NCI-H146 (cell line): ENCODE measurements at regions not wholly inside any gene's neighbourhood (a gene's known extent, or its start where the extent isn't known, plus 50 kb on each side); places are given as distances from the start of the nearest gene placed in this dataset.
"Not testable (repeated sequence)": the region's sequence is repeated elsewhere in the genome, so short reads cannot be mapped to it uniquely, and the experiment has no call there.

Source experiments
- DNase-seq: peaks from one replicate; lab custom pipeline; 2025; lab: John Stamatoyannopoulos, UW

DNA sequence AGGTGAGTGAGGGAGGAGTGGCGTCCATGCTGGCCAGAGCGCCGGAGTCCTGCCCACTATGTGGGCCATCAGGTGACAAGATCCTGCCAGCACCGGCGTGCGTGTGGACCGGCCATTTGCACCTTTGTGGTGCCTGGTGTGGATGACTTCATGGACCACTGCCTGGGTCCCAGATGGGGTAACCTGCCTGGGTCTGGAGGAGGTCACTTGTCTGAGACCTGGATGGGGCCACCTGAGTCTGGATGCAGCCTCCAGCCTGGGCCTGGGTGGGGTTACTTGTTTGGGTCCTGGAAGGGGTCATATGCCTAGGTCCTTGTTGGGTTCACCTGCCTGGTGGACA is 299.6 kb downstream of the NDUFA10 start:
- DNase-seq = no peak

DNA sequence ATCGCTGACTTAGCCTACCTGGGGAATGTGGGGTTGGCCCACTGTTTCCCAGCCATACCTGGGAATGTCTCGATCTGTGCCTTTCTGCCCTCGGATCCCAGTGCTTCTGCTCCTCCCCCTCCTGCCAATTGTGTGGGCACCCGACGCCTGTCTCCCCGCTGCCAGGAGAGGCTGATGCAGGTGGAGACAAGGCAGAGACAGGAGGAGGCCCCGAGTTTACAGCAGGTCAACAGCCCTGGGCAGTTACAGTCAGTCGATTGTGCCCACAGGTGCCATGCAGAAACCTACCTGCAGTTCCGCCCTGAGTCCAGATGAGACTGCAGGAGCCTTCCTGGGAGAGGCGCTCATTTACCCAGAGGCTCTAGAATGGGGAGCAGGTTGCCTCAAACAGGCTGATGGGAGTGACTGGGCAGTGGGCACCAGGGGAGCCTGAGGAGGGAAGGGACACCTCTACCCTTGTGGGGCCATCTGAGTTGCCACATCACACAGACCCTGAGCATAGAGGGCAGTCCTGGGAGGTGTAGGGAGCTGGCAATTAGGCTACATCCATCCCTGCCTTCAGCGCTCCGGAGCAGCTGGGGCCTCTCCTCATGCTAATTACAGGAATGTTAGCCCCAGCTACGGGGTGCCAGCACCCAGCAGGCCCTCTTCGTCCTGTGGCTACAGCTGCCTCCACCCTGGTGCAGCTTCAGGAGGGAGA is 300.1 kb downstream of the NDUFA10 start:
- no peak for DNase-seq

DNA sequence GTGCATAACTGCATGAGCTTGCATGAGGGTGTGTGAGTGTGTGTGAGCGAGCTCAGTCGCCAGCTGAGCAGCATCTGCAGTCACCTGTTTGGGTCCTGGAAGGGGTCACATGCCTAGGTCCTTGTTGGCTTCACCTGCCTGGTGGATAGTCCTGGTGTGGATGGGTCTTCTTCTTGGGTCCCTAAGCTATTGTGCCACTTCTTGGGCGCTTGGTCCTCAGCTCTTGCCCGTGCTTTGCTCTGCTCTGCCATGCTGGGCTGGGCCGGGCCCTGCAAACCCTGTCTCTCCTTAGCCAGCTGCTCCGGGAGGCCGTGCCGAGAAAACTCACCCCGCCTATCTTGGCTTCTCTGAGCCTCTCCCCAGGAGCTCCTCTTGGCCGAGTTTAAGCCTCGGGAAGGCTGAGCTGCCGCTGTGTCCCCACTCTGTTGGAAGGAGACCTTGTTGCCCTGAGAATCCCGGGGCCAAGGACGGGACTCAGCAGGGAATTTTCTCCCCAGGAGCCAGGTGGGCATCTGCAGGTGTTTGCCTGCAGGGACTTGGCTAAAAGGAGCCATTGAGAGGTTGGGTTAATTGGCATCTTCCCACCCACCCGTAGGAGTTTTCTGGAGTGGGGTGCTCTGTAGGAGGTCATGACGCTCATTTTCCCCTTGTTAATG is 300.8 kb downstream of the NDUFA10 start:
- no peak for DNase-seq

DNA sequence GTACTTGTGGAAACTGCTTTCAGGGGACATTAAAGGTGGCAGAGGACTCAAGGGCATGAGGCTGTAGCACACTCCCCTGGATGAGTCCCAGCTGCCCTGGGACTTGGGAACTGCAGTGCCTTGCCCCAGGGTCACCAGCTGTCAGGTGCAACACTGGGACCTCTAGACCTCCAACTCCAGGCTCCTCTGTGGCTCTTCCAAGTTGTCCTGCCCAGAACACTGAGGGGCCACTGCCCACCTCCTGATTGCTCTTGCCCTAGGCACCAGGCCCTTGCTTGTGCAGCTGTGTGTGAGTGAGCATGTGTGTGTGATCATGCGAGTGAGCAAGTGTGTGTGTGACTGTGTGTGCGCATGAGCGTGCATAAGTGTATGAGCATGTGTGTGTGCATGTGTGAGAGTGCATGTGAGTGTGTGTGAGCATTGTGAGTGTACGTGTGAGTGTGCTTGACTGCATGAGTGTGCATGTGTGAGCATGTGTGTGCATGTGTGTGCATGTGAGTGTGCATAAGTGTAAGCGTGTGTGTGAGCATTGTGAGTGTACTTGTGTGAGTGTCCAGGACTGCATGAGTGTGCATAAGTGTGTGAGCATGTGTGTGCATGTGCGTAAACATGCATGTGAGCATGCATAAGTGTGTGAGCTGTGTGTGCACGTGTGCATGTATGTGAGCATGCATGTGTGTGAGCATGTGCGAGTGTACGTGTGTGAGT is 301.5 kb downstream of the NDUFA10 start:
- no peak for DNase-seq

DNA sequence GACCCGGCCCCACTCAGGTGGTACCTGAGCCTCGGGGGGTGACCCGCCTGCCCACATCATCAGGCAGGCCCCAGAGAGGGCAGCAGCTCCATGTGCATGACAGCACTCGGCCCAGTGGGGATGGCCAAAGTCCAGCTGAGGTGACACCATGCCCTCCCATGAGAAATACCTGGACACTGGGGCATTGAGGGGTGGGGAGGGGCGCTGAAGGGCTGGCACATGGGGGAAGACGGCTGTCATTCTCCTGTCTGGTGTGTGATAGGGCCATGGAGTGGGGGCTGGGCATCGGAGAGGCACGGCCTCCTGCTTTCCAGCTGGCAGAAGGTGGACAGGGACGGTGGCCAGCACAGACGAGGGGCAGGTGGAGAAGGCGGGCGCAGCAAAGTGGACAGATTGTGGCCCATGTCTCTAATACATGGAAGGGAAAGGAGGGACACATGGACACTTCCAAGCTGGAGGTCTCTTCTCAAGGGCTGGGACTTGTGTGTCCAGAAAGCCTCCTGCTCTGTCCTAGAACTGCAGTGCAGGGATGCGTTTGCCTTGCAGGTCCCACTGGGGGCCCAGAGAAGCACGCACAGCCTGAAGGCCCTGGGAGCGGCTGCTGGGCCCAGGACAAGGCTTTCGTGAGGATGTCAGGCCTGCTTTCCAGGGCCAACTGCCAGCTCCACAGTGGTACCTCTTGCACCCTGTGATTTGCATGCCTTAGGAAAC is 302.2 kb downstream of the NDUFA10 start:
- no peak for DNase-seq

DNA sequence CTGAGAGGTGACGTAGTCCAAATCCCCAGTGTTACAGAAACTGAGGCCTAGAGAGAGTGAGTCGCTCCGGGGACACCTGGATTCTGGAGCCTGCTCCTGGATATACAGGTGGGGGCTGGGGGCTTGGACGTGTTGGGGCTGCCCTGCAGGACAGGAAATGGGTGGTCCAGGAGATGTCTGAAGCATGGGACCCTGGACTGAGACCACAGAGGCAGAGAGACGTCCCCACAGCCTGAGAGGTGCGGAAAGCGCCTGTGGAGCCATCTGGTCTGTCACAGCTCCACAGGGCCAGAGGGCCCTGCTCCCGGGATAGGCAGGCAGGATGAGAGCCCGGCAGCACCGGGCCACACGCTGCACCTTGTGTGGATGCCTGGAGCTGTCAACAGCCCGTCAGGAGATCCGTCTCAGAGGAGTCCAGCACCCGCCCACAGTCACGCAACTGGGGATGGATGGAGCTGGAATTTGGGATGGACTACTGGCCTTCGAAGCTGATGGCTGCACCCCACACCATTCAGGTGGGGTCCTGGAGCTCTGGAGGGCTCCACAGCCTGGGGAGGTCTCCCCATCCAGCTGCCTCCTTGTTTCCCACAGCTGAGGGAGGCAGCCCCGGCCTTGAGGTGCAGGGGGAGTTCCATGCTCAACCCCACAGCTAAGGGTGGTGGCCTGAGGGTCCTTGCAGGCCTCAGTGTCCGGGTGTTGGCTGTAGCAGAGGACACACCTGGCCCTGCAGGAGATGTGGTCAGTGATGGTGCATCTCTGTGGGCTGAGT is 303.0 kb downstream of the NDUFA10 start:
- no peak for DNase-seq

DNA sequence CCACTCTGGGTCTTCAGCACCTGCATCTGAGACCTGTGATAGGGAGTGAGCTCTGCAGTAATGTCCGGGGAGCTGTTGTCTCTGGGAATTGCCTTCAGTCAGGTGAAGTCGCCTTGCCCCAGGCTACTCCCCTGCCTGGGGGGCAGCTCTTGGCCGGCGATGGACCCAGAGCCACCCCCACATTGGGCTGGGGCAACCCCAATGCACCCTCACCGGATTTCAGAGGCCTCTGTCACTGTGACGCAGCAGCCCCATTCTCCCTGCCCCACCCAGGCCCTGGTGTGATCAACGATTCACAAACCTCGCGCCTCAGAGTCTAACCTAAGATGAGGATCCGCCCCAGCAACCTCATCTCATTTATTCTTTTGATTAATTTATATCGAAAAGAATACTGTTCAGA is 303.6 kb downstream of the NDUFA10 start:
- no peak for DNase-seq

DNA sequence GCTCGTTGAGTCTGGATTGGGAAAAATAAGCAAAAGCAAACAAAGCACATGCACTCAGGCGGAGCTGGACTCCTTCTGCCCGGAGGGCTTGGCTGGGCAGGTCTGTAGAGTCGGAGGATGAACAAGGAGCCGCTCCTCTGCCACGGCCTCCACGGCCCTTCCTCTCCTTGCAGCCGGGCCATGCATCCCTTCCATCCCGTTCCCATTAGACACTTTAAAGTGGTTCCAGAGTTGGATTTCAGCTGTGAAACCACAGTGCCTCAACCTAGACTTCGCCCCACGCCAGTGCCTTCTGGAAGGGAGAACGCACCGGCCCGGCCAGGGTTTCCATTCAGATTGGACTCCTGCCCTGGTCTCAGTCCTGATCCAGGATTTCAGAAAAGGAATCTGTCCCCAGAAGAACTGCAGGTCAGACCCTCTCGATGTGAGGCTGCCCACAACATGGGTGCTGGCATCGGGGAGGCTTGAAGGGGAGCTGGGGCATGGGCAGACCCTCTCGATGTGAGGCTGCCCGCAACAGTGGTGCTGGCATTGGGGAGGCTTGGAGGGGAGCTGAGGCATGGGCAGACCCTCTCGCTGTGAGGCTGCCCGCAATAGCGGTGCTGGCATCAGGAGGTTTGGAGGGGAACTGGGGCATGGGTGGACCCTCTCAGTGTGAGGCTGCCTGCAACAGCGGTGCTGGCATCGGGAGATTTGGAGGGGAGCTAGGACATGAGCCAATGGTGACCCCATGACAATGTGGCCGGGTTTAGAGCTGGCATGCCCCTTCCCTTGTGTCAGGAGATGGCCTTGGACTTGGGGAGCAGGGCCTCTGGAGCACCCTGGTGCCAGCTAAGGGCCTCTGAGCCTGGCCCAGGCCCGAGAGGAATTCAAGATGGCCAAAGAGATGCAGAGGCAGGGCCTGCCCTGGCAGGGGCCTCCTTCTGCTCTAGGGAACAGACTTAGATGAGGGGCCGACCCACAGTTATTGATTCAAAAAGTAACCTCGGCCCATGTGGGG is 304.5 kb downstream of the NDUFA10 start:
- no peak for DNase-seq

DNA sequence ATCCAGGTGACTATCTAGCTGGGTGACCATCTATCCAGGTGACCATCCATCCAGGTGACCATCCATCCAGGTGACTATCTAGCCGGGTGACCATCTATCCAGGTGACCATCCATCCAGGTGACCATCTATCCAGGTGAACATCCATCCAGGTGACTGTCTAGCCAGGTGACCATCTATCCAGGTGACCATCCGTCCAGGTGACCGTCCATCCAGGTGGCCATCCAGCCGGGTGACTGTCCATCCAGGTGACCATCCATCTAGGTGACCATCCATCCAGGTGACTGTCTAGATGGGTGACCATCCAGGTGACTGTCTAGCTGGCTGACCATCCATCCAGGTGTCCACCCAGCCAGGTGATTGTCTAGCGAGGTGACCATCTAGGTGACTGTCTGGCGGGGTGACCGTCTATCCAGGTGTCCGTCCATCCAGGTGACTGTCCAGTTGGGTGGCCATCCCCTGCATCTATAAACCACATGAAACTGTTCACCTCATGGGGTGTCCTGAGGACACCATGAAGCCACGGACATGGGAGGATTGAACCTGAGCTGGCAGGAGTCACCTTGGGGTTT is 305.3 kb downstream of the NDUFA10 start:
- no peak for DNase-seq

DNA sequence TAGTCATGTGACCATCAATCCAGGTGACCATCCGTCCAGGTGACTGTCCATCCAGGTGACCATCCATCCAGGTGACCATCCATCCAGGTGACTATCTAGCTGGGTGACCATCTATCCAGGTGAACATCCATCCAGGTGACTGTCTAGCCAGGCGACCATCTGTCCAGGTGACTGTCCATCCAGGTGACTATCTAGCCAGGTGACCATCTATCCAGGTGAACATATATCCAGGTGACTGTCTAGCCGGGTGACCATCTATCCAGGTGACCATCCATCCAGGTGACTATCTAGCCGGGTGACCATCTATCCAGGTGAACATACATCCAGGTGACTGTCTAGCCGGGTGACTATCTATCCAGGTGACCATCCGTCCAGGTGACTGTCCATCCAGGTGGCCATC is 306.2 kb downstream of the NDUFA10 start:
- not testable (repeated sequence) for DNase-seq

DNA sequence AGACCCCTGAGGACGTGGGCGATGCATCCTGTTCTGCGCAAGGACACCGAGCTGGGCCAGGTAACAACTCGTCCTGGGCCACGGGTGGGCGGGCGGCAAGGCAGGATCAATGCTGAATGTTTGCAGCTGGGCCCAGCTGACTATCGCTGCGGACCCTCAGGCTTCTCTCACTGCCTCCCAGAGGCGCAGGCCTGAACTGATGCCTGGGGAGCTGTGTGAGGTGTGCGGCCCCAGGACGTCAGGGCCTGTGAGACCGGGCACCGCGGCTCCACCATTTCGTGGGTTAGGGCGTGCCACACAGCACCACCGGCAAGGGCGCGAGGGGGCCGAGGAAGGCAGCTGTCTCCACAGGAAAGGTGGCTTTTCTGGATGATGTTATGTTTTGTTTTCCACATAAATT is 307.4 kb downstream of the NDUFA10 start:
- DNase-seq = no peak

DNA sequence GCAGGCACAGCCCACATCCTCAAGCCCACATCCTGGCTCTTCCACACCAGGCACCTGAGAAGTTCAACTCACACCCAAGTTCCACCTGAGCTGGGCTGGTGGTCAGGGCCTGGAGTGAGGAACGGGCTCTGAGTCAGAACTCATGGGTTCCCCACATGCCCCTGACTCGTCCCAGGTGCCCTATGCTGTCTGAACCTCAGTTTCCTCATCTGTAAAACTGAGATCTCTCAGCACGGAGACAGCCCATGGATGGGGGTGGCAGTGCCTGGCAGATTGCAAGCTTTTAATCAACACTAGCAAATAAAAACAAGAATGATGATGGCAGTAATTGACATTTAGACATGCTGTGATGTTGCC is 307.8 kb downstream of the NDUFA10 start:
- DNase-seq = no peak

DNA sequence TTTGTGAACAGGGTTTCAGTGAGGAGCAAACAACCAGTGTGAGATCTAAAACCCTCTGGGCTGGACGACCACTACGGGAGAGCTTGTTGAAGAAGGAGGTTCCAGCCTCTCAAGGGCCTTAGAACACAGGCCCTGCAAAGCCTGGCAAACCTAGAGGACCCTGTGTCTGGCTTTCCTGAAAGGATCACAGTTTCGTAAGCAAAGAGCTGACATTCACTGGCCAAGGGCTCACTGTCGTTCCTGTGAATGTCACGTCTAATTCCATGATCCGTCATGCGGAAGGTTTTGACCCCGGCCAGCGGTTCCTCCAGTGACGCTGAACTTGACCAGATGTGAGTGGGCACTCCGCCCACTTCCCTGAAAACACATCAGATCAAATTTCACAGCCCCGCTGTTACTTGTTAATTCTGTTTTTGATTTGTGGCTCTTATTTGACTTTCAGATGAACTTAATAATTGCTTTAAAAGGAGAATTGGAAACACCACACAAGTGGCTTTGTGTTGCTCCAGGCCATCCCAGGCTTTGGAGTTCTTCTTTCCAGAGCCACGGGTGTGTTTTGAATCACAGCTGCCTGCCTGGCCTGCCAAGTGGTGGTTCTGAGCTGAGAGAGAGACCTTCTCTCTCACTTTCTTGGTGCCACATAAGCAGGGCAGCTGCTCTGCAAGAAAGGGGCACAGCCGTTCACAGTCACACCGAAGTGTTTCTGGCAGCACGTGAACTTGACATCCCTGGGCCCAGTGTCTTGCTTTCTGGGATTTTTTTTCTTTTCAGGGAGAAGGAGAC is 308.4 kb downstream of the NDUFA10 start:
- no peak for DNase-seq

DNA sequence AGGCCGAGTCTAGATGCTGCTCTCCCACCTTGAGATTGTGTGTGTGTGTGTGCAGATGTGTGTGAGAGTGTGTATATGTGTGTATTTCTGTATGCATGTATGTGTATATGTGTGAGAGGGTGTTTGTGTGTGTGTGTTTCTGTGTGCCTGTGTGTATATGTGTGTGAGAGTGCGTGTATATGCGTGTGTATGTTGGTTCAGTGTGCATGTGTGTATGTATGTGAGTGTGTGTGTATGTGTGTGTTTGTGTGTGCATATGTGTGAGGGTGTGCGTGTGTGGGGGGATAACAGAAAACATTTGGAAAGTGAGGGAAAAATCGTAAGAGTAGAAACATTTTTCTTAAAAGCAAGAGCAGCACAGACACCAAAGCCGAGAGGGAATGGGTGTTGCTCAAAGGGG is 309.1 kb downstream of the NDUFA10 start:
- DNase-seq = no peak

DNA sequence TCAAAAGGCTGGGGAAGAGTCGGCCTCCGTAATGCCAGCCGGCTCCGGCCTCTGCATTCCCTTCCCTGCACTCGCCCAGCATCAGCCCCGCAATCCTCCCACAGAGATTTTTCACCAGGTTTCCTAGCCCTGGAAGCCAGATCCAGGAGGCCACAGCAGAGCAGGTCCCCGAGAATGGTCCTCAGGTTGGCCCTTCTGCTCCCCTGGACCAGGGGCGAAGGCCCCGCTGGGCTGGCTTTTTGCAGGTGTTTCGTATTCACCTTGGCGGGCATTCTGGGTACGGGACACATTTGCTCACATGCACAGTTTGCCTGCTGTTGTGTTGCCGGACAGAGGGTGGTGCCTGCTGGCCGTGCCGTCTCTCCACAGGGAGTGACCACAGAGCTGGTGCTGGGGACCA is 309.5 kb downstream of the NDUFA10 start:
- no peak for DNase-seq

DNA sequence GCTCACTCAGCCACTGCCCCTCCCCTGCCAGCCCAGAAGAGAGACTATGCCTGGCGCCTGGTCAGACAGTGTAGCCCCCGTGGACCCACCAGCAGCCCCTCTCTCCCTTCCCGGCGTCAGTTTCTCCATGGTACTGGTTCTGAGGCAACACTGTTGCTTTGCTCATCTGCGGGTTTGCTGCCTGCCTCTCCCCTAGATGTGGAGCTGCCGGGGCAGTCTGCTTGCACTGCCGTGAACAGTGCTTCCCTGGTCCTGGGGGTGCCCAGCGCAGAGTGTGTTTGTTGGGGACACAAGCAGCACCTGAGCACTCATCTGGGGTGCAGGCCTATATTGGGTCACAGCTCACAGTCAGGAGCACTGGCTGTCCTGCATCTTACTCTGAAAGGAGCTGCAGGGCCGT is 309.9 kb downstream of the NDUFA10 start:
- DNase-seq = no peak

DNA sequence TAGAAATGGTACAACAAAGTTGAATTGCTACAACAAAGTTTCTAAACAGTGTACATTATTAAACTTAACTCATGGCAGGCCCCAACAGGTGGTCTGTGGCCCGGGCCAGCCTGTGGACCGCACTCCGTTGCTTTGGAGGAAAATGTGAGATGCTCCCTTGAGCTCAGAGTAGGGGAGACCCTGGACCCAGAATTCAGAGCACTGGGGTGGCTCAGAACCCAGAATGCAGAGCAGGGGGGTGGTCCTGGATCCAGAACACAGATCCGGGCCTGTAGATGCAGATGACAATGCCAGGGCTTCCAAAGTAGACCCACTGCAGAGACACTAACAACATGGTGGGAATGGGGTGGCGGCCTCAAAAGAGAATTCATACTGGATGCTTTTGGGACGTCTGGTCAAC is 311.0 kb downstream of the NDUFA10 start:
- no peak for DNase-seq

DNA sequence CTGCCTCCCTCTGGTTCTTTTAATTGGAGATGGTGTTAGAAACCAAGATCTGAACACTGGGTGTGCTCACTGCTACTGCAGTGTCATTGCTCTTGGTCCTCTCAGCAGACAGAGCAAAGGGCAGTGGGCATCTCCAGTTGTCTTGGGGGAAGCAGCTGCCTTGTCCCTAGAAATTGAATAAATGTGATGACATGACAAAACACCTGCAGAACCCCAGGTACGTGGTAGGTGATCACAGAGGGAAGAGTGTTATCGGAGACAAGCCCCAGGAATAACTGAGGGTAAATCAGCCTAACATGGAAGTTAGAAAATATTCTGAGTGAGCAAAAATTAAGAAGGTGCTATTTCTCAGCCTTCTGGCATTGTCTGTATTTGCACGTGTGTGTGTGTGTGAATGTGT is 311.9 kb upstream of the HDAC4 start:
- DNase-seq = no peak

DNA sequence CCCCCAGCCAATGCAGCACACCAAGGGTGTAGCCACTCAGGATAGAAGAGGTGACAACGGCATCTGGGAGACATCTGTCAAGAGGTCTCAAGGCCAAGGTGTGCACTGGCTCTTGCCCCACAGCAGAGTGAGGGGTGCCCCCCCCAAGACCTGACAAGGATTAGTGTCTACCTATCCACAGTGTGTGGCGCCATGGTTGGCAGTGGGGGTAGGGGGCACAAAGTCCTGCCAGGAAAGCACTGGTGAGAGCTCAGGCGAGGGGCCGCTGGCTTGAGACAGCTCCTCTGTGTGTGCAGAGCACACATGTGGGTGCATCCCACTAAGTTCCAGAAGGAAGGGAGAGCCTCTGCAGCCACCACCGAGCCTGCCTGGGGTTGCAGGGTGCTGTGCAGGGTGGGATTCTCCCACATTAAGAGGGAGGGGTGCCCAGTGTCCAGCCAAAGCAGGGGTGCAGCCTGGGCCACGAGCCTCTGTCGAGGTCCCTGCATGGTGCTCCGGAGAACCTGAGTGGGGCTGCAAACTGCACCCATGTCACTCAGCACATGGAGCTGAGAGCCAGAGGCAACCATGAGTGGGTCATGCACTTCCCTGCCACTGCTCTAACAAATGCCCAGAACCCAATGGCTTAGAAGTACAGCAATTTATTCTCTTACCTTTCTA is 311.2 kb upstream of the HDAC4 start:
- no peak for DNase-seq
